ENCODE measurements at regions not wholly inside any gene's neighbourhood (a gene's known extent, or its start where the extent isn't known, plus 50 kb on each side); places are given as distances from the start of the nearest gene placed in this dataset.

DNA sequence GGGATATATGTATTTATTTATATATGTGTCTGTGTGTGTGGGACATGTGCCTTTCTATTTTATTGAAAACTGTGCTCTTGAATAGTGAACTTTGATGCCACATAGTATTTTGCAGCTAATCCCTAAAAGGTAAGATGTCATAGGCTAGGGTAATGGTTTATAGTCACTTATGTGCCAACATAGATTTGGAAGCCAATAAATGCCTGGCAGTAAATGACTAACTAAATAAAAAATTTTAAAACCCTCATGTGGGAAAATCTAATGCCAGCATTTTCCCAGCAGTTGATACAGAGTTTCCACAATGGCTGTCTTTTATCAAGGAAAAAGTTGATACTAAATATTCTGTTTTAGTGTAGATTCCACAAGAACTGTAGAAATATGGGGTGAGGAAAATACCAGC lies 101.5 kb upstream of the IMMP2L start:
- H3K4me2 ChIP-seq (ENCODE audit: control insufficient read depth, insufficient read depth): no peak overlapping the region
- H3K4me1 ChIP-seq (ENCODE audit: control insufficient read depth, insufficient read depth, low read length): no peaks in the 10 kb centered on the region
- no peaks in the 10 kb centered on the region for H3K9me3 ChIP-seq (replicated peaks; ENCODE audit: control insufficient read depth, insufficient read depth, low read length)
- no peaks in the 10 kb centered on the region for H3K36me3 ChIP-seq (ENCODE audit: control insufficient read depth in 2 of 2, insufficient read depth in 2 of 2, low read length in 1 of 2)
- no peaks in the 10 kb centered on the region for H3K79me2 ChIP-seq (ENCODE audit: control insufficient read depth, insufficient read depth, low read length)
- ChIA-PET POLR2A (no interaction called here), SMC1A (ENCODE audit: uncharacterized antibody, unreplicated experiment) (no interaction called here), RAD21 (ENCODE audit: unreplicated experiment) (no interaction called here), CTCF (no interaction called here)
- no peaks in the 10 kb centered on the region for H3K27me3 ChIP-seq (replicated peaks in 1 of 2; ENCODE audit: control insufficient read depth in 2 of 2, insufficient read depth in 2 of 2, low read length in 1 of 2)
- FAIRE-seq (no peak), DNase-seq (ENCODE audit: low read depth, low spot score) (no peak), ATAC-seq (no peak)
- intact Hi-C loops (cut with micrococcal nuclease; ENCODE audit: unreplicated experiment): no loop called here
- in situ Hi-C loops (cut with MboI): no loop called here
- no peak overlapping the region for H2AFZ ChIP-seq (ENCODE audit: control insufficient read depth, low read depth, low read length)
- TF ChIP-seq NR2F1 (conservative IDR thresholded peaks at IDR 0.05): no peak
- no peak for TF ChIP-seq IRF4 (IDR thresholded peaks at IDR 0.05; ENCODE audit: low read depth, low read length)
- TF ChIP-seq CHD4 (IDR thresholded peaks at IDR 0.05): no peak
- TF ChIP-seq HDAC6 (IDR thresholded peaks at IDR 0.05; ENCODE audit: unreplicated experiment): no peak
- no peak for TF ChIP-seq SIN3A (IDR thresholded peaks at IDR 0.05; ENCODE audit: low read depth, low read length)
- BruUV-seq (replicated peaks): no TSS peak
- H4K20me1 ChIP-seq (ENCODE audit: control insufficient read depth, insufficient read depth): no peaks in the 10 kb centered on the region
- no peak overlapping the region for H3K9ac ChIP-seq (ENCODE audit: control insufficient read depth, insufficient read depth, low read length)
- no peak overlapping the region for H3K27ac ChIP-seq (ENCODE audit: control insufficient read depth, insufficient read depth)
- H3K4me3 ChIP-seq: no peak overlapping the region

DNA sequence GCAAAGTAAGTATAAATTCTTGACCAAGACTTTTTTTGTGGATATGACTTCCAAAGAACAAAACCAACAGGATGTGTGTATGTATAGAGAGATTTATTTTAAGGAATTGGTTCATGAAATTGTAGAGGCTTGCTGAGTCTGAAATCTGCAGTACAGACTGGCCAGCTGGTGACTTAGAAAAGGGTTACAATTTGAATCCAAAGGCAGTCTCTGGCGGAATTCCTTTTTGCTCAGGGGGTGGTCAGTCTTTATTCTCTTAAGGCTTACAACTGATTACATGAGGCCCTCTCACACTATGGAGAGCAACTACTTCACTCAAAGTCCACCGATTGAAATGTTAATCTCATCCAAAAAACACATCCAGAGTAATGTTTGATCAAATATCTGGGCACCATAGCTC lies 100.1 kb upstream of the IMMP2L start:
- Histone ChIP-seq H3K27me3 (replicated peaks in 1 of 2; ENCODE audit: control insufficient read depth in 2 of 2, insufficient read depth in 2 of 2, low read length in 1 of 2) (no peaks in the 10 kb centered on the region), H2AFZ (ENCODE audit: control insufficient read depth, low read depth, low read length) (no peak overlapping the region), H4K20me1 (ENCODE audit: control insufficient read depth, insufficient read depth) (no peaks in the 10 kb centered on the region), H3K36me3 (ENCODE audit: control insufficient read depth in 2 of 2, insufficient read depth in 2 of 2, low read length in 1 of 2) (no peaks in the 10 kb centered on the region), H3K4me2 (ENCODE audit: control insufficient read depth, insufficient read depth) (no peak overlapping the region), H3K9me3 (replicated peaks; ENCODE audit: control insufficient read depth, insufficient read depth, low read length) (no peaks in the 10 kb centered on the region), H3K79me2 (ENCODE audit: control insufficient read depth, insufficient read depth, low read length) (no peaks in the 10 kb centered on the region), H3K4me1 (ENCODE audit: control insufficient read depth, insufficient read depth, low read length) (no peaks in the 10 kb centered on the region), H3K27ac (ENCODE audit: control insufficient read depth, insufficient read depth) (no peak overlapping the region), H3K9ac (ENCODE audit: control insufficient read depth, insufficient read depth, low read length) (no peak overlapping the region), H3K4me3 (no peak overlapping the region)
- ATAC-seq (no peak), FAIRE-seq (no peak), DNase-seq (ENCODE audit: low read depth, low spot score) (no peak)
- intact Hi-C loops (cut with micrococcal nuclease; ENCODE audit: unreplicated experiment): no loop called here
- POLR2A ChIA-PET: no interaction called here
- 60% methylated on average over 2 of the region's 2 CpGs for whole genome bisulfite sequencing (ENCODE audit: insufficient coverage, insufficient replicate concordance, low lambda C conversion rate, missing lambda C conversion rate)
- RAD21 ChIA-PET (ENCODE audit: unreplicated experiment): no interaction called here
- in situ Hi-C loops (cut with MboI): no loop called here
- TF ChIP-seq KDM1A (IDR thresholded peaks at IDR 0.05; ENCODE audit: borderline replicate concordance): no peak
- no peak for TF ChIP-seq CHD4 (IDR thresholded peaks at IDR 0.05)
- no peak for TF ChIP-seq IKZF1 (conservative IDR thresholded peaks at IDR 0.05)
- no peak for TF ChIP-seq WRNIP1 (IDR thresholded peaks at IDR 0.05; ENCODE audit: borderline replicate concordance, low read depth, low read length)
- TF ChIP-seq NFIC (IDR thresholded peaks at IDR 0.05; ENCODE audit: low read depth, low read length): no peak
- TF ChIP-seq, protein P1, sequence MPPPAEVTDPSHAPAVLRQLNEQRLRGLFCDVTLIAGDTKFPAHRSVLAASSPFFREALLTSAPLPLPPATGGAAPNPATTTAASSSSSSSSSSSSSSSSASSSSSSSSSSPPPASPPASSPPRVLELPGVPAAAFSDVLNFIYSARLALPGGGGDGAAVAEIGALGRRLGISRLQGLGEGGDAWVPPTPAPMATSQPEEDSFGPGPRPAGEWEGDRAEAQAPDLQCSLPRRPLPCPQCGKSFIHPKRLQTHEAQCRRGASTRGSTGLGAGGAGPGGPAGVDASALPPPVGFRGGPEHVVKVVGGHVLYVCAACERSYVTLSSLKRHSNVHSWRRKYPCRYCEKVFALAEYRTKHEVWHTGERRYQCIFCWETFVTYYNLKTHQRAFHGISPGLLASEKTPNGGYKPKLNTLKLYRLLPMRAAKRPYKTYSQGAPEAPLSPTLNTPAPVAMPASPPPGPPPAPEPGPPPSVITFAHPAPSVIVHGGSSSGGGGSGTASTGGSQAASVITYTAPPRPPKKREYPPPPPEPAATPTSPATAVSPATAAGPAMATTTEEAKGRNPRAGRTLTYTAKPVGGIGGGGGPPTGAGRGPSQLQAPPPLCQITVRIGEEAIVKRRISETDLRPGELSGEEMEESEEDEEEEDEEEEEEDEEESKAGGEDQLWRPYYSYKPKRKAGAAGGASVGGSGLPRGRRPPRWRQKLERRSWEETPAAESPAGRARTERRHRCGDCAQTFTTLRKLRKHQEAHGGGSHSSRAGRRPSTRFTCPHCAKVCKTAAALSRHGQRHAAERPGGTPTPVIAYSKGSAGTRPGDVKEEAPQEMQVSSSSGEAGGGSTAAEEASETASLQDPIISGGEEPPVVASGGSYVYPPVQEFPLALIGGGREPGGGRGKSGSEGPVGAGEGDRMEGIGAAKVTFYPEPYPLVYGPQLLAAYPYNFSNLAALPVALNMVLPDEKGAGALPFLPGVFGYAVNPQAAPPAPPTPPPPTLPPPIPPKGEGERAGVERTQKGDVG (CRISPR knock-in tag; IDR thresholded peaks at IDR 0.05): no peak
- TF ChIP-seq ZNF274 (IDR thresholded peaks at IDR 0.05; ENCODE audit: insufficient read depth, insufficient read length): no peak
- TF ChIP-seq KLF5 (IDR thresholded peaks at IDR 0.05; ENCODE audit: partially characterized antibody): no peak
- SMC1A ChIA-PET (ENCODE audit: uncharacterized antibody, unreplicated experiment): no interaction called here
- CTCF ChIA-PET: interaction anchor here (0.6 to 1.3 kb wide), 2 partner anchors 10 to 114 kb away, joined by 3 read pairs; no protein-coding TSS in a partner anchor
- no TSS peak for BruUV-seq (replicated peaks)
